T-helper 2 cell treated with Interferon-gamma antibody and Interleukin-4, amounts not matched to agents 100 ng/mL and 5 ng/mL, for 36 hours (primary cell): ENCODE measurements at regions not wholly inside any gene's neighbourhood (a gene's known extent, or its start where the extent isn't known, plus 50 kb on each side); places are given as distances from the start of the nearest gene placed in this dataset.

ENCODE experiments used
- intact Hi-C: fragments of 100-400 bp; cut with micrococcal nuclease; formaldehyde crosslinking; loops from one replicate; pipeline ENCODE4 v1.15.1; 2023

DNA sequence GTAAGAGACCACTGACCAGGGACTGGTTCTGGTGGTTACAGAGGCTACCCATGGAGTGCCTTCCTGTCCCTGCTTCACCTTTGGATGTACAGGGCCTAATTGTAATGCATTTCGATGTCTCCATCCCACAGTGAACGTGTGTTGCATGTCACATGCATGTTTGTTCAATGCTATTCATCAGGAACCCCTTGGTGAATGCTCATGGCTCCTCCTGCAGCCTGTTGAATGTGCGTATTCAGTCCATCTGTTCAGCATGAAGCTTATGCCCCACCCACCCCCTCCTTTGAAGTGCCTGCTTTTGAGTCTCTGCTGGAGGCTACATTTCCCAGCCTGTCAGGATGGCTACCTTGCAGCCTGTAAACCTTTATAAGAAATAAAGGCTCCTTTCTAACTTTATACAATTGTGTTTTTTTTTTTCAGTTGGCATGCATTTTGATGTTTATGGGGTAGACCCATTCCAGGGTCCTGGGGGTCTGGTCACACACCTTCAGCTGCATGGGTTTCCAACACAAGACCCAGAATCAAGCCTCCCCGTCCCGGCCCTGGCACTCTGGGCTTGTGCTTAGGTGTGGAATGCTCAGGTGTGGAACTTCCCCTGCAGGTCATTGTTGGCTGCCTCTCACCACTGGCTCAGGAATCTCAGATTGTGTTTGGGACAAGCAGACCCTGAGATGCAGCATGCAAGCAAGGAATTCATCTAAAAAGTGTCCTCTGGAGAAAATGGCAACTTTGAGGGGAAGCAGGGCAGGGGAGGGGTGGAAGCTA is 238.8 kb upstream of the HDAC4 start:
- intact Hi-C loops, result no loop called here

GRCh38 chr2:239638376-239638775 is 237.6 kb upstream of the HDAC4 start:
- intact Hi-C loops, result no loop called here

DNA sequence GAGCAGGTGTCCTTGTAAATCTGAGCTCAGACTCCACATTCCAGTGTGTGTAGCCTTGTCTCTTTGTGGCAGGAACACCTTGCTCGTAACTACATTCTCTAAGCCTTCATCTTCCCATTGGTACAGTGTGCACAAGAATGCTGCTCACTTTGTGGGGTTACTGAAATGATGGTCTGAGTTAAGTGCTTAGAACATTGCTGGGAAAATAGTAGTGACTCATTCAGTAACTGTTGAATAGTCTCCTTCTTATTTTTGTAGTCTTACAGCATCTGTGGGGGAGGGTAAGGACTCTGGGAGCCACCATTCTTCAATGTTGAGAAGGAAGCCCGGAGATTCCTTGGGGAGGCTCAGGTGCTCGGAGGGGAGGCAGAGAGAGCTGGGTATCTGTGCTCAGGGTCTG is 236.0 kb upstream of the HDAC4 start:
- intact Hi-C loops, result no loop called here

- intact Hi-C loops, result no loop called here
These were observed 233.9 kb upstream of the HDAC4 start for GRCh38 chr2:239634769-239635168.

DNA sequence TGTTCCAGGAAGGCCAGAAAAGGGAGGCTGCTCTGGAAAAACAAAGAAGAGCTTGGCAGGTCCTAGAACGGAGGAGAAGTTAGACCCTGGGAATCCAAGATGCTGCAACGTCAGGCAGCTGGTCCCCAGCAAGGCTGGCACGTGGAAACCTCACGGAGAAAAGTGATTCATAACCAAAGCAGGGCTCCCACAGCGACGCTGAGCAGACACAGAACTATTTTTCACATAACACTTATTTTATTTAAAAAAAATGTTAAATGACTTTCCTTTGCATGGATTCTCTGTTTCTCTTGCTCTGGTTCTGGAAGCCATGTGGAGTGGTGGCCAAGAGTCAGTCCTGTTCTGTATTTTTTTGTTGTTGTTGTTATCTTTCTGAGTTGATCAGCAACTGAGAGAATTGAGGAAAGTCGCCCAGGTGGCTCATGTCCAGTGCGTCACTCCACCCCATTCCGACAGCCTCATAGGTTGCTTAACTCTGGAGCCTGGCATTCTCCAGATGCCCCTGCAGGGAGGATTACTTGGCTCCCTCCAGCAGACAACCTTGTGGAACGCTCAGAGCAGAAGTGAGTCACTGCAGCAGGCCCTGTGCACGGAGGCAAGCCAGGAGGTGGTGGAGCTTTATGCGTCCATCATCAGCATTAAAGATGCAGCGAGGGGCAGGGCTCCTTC is 229.9 kb upstream of the HDAC4 start:
- intact Hi-C loops, result no loop called here

DNA sequence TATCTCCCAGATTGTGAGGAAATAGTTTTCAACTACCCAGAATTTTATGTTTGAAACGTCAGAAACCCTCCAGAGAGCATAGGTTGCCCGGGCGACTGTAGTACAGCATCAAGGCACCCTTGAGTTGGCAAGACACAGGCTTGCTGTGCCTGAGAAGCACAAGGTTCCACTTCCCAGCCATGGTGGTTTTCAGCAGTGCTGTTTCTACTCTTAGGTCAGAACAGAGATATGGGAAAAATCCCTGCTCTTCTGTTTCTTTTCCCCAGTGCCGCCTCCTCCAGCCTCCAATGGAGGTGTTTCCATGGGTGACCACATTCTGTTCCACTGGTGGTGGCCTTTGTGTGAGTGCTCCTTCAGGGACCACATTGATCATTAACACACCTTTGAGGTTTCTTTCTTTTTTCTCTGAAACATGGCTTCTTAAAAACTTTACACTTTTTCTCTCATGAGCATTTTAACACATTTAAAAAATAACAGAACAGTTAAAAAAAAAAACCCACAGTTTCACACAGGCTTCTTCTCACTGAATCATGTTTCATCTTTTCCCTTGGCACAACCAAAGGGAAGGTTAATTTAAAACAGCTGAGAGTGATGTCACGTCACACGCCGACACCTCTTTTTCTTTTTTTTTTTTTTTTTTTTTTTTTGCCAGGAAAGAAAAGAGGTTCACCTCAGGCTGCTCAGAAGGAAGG is 229.3 kb upstream of the HDAC4 start:
- intact Hi-C loops, result no loop called here

- intact Hi-C loops, result no loop called here
These were observed 226.3 kb upstream of the HDAC4 start for GRCh38 chr2:239626961-239627592.

GRCh38 chr2:239625971-239626734 is 225.3 kb upstream of the HDAC4 start:
- intact Hi-C loops, result no loop called here

DNA sequence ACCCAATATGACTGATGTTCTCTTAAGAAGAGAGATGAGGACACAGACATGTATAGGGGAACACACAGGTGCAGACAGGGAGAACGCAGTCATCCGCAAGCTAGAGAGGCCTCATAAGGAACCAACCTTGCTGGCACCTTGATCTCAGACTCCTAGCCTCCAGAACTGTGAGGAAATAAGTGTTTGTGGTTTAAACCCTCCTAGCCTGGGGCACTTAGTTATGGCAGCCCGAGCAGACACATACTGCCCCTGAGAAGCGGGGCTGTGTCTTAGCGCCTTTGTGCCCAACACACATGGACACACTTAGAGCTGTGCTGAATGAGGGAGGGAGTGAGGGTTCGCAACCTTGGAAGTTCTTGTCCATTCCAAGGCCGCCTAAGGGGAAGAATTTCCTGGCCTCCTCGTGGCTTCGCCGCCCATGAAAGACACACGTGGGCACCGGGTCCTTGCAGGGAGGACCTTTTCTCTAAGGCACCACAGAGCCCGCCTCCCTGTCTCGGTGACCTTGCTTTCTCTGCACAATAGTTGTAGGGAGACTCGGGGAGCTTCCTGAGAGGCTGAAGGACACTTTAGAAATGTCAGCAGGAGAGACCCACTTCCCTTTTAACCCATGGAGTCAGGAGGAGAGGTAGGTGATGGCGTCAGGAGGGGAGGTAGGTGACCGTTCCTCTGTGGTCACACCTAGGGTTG is 224.5 kb upstream of the HDAC4 start:
- intact Hi-C loops, result no loop called here

- intact Hi-C loops, result loop anchor here (2.0 kb wide), 1 partner anchor 73 kb away; no protein-coding TSS in a partner anchor
These were observed 220.8 kb upstream of the HDAC4 start for GRCh38 chr2:239621611-239622010.

DNA sequence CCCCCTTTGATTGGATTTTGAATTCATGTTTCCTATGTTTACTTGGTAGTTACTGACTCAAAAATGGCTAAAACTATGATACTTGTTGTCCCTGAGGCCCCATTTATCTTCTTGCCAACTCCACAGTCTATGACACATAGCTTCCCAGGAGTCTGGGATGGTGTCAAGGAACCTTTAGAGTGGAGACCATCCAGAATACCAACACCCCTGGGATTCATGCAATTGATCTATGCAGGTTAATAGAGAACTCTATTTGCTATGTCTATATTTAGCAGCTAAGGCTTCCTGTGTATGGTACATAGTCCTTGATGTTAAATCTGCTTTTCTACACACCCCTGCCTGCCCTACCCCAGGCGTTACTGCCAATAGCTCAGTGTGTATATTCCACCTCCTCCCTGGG is 218.5 kb upstream of the HDAC4 start:
- intact Hi-C loops, result no loop called here

GRCh38 chr2:239616729-239617128 is 215.9 kb upstream of the HDAC4 start:
- intact Hi-C loops, result no loop called here

- intact Hi-C loops, result no loop called here
These were observed 211.3 kb upstream of the HDAC4 start for GRCh38 chr2:239612133-239612532.

- intact Hi-C loops, result no loop called here
These were observed 210.5 kb upstream of the HDAC4 start for GRCh38 chr2:239611222-239611795.

GRCh38 chr2:239610457-239611221 is 209.8 kb upstream of the HDAC4 start:
- intact Hi-C loops, result no loop called here

- intact Hi-C loops, result no loop called here
These were observed 208.9 kb upstream of the HDAC4 start for GRCh38 chr2:239609607-239610310.

DNA sequence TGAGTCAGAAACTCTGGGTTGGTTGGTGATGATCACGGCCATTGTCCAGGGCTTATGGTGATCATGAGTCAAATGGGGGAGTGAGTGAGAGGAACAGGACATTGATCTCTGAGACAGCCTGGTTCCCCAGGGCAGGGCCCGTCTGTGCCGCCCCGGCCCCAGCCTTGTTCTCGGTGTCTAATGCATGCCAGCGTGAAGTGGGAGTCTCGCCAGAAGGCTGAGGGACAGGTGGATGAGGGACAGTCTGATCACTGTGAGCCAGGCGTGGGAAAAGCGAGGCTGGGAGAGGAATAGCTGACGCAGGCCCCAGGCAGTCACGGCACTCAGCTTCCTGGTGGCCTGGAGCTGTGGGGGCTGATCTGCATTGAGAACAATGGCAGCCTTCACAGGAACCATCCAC is 208.3 kb upstream of the HDAC4 start:
- intact Hi-C loops, result no loop called here

DNA sequence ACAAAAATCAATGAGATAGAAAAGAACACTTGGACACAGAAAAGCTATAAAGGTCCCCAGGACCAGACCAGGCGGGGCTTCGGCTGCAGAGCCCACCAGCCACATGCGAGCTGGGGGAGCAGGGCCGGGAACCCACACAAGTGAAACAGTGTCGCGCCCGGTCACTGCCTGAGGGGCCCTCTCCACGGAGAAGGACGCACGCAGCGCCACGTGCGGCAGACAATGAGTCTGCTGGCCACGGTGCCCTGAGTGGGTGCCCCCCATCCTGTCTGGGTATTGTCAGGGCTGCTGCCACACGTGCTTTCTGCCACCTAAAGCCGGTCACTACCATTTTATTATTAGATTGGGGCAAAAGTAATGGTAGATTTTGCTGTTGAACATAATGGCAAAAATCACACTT is 207.9 kb upstream of the HDAC4 start:
- intact Hi-C loops, result no loop called here

GRCh38 chr2:239608260-239608659 is 207.4 kb upstream of the HDAC4 start:
- intact Hi-C loops, result no loop called here
